NOMO-1 (cell line): ENCODE measurements at regions not wholly inside any gene's neighbourhood (a gene's known extent, or its start where the extent isn't known, plus 50 kb on each side); places are given as distances from the start of the nearest gene placed in this dataset.

ENCODE experiments used
- DNase-seq, 2 experiments: peaks; one replicate each; lab custom pipeline; 2025; ENCODE audit not compliant: unreplicated experiment in 2 of 2; lab: John Stamatoyannopoulos, UW

DNA sequence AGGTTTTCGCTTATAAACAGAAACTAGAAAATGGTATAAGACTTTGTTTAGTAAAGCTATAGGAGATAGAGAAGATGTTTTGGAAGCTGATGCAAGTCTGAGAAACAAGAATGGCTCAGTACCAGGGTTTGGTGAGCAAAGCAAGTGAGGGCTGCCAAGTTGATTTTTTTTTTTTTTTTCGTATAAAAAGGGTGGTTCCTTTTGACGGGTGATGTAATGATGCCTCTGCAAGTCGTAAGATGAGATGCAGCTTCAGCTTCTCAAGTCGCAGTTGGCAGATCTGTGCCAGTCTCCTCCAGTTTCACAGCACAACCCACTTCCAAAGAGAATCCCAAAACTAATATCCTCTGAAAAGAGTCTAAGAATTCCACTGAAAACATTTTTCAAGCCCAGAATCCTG lies 252.8 kb upstream of the CDH4 start:
- no peak for DNase-seq

- no peak for DNase-seq
Measured at GRCh38 chr20:61002090-61002489, 250.0 kb upstream of the CDH4 start.

DNA sequence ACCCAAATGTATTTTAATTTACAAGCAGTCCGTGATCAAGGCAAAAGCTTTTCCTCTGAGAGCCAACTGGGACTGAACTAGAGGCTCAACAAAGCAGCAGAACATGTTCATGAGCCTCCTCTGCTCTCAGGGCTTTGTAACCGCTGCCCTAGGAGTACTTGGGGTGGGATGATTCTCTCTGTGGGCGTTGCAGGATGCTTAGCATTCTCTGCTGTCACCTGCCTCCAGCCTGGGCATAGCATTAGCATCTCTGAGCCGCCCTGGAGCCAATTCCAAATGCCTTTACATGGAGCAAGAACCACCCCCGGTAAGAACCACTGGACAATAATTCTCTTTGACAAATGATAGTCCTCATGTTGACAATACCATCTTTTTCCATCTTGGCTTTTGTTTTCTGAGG lies 237.6 kb upstream of the CDH4 start:
- DNase-seq: no peak

DNA sequence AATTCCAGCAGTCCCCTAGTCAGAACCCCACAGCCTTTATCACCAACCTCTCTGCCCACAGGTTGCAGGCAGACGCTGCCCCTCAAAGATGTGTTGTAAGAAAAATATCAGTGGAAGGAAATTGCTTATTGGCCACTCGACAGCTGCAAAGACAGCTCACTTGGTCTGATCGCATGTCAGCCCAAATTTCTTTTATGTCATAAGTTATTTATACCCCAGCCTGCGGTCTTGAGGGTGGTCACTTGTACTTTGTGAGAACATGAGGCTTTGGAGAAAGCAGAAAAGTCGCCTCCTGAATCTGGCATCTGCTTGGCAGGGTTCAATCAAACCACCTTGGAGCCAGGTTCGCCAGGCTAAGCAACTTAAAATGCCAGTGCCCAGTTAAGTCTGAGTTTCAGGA lies 236.5 kb upstream of the CDH4 start:
- DNase-seq: no peak

DNA sequence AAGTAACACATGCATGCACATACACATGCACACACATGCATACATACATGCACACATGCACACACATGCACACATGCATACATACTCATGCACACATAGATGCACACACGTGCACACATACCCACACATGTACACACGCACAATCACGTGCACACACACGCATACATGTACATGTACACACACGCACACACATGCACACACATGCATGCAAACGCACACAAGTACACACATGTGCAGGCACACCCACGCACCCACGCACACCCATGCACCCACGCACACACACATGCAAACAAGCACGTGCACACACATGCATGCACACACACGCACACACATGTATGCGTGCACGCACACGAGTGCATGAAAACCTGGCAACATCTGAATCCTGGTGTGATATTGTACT lies 232.7 kb upstream of the CDH4 start:
- no peak for DNase-seq

- DNase-seq: no peak
Measured at GRCh38 chr20:61023612-61024011, 228.4 kb upstream of the CDH4 start.

- DNase-seq: no peak
Measured at GRCh38 chr20:61024390-61024789, 227.7 kb upstream of the CDH4 start.

DNA sequence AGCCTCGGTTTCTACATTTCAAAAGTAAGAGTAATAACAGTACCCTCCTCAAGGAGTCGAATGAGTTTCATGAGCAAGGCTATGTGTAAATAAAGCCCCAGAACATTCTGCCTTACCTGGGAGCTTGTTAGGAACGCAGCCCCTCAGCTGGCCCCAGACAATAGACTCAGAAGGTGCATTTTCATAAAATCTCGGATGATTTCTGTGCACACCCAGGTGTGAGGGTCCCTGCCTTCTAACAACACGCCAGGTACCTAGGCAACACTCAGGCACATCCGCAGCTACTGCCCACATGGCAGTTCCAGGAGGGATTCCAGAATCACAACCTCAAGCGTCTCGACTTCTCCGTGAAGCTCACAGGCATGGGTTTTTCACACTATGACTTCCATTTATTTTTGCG lies 226.5 kb upstream of the CDH4 start:
- DNase-seq: no peak

DNA sequence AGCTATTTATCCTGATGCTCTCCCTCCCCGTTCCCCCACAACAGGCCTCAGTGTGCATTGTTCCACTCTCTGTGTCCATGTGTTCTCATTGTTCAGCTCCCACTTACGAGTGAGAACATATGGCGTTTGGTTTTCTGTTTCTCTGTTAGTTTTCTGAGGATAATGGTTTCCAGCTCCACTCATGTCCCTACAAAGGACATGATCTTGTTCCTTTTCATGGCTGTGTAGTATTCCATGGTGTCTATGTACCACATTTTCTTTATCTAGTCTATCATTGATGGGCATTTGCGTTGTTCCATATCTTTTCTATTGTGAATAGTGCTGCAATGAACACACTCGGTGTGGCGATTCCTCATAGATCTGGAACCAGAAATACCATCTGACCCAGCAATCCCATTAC lies 225.9 kb upstream of the CDH4 start:
- no peak for DNase-seq

GRCh38 chr20:61026731-61027130 lies 225.3 kb upstream of the CDH4 start:
- no peak for DNase-seq

DNA sequence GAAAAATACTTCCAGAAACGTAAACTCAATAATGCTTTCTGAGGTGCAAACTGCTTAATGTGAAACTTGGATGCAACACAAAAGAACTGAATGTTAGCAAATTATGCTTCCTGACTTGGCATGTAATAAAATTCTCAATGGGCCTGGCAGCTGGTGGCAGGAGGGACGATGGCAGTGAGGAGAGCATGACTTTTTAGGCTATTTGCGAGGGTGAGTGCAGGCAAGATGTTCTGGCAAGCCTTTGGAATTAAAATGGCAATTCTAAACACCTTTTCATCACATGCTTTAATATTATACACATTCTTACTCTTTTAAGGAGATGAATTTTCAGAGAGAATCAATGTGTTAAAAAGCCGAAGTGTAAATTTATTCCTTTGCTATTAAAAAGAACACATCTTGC lies 224.8 kb upstream of the CDH4 start:
- DNase-seq: no peak

GRCh38 chr20:61030130-61030529 lies 221.9 kb upstream of the CDH4 start:
- DNase-seq: no peak

DNA sequence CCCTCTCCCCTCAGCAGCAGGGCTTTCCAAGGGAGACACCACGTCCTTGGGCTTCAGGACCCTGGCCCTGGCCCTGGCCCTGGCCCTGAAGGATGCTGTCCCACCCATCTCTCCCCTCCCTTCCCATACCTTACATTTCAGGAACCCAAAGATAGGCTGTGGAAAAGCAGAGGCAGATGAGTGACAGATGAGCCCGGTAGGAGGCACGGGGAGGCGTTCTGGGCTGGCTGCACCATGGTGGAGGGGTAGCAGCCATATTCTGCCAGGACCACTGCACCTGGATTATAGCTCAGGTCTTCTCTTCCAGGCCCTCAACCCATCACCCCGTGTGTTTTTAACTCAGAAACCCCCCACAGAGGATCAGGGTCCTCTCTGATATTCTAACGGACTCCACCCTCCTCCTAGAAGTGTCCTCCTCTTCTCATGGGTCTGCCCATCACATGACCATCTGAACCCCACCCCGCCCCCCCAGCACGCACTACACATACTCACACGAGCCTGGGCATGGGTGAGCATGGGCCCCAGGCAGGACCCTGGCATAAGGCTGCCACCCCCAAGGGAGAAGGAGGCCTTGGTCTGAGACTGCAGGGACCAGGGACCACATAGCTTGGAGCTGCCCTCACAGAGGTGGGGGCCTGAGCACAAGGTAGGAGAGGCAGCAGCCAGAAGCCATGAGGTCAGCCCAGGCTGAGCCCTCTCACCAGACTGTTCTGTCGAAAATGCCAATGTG lies 220.8 kb upstream of the CDH4 start:
- no peak for DNase-seq

GRCh38 chr20:61037498-61037897 lies 214.6 kb upstream of the CDH4 start:
- no peak for DNase-seq

DNA sequence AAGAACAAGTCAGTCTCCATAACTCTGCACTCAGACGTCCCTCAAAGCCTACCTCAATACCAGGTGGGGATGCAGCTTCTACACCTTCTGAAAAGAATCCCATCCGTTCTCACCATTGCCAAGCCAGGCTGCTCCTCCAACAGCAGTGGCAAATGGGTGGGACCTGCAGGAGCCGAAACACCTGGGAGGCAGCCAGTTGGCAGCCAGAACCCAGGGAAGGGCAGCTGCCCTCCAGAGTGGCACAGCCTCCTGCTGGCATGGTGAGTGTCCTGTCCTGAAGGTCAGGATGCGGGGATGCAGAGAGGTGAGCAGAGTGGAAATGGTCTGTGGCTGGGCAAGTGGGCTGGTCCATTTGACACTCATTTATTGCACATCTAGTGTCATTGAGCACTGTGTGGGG lies 210.6 kb upstream of the CDH4 start:
- DNase-seq: no peak

DNA sequence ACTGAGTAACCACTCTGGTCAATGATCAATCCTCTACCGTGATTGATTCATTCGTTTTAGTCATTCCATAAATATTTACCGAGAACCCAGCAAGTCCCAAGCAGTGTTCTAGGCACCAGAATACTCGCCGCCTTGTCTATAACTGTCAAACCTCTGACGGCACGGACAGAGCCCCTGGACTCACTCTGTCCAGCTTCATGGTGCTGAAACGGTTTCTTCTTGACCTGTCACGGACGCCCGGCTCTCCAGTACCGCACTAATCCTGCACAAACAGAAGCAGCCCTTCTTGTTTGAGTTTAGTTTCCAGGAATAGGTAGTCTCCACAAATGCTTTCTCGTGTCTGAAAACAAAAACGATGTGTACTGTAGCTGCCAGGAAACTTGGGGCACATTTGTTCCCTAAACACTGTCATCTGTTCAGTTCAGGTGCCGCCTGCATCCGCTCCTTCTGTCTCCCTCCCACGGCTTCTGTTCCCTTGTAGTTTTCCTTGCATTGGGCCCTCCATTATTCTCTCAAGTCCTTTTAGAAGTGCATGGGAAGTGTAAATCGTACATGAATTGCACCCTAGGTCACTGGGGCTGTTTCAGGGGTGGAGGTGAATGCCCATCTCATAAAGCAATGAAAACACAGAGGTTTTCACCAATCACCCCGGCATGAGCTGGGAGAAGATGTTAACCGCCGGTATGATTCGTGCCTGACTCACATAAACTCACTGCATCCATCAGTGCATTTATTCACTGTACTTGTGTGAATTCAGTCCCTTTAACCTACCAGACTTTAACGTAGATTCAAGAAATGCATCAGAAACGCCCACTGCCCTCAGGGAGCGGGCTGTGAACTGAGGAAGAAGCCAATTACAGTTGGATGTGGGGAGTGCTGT lies 209.3 kb upstream of the CDH4 start:
- DNase-seq: no peak

- no peak for DNase-seq
Measured at GRCh38 chr20:61043681-61044080, 208.4 kb upstream of the CDH4 start.

GRCh38 chr20:61044499-61044898 lies 207.6 kb upstream of the CDH4 start:
- DNase-seq: no peak

GRCh38 chr20:61045091-61045490 lies 207.0 kb upstream of the CDH4 start:
- DNase-seq: no peak

GRCh38 chr20:61045876-61046585 lies 206.0 kb upstream of the CDH4 start:
- no peak for DNase-seq

- DNase-seq: no peak
Measured at GRCh38 chr20:61046721-61047351, 205.2 kb upstream of the CDH4 start.
